ENCODE measurements at regions not wholly inside any gene's neighbourhood (a gene's known extent, or its start where the extent isn't known, plus 50 kb on each side); places are given as distances from the start of the nearest gene placed in this dataset.
"Not testable (repeated sequence)": the region's sequence is repeated elsewhere in the genome, so short reads cannot be mapped to it uniquely, and the experiment has no call there.

GRCh38 chr4:103256068-103256467, 57.9 kb upstream of the CENPE start:
- TF ChIP-seq CTCF (optimal IDR thresholded peaks at IDR 0.05 in 1 of 3, IDR thresholded peaks at IDR 0.05 in 1 of 3, conservative IDR thresholded peaks at IDR 0.05 in 1 of 3; ENCODE audit: extremely low read depth in 1 of 3, insufficient read depth in 2 of 3, low read length in 3 of 3); EZH2 (IDR thresholded peaks at IDR 0.05; ENCODE audit: low read length): not testable (repeated sequence)
